ENCODE measurements at regions not wholly inside any gene's neighbourhood (a gene's known extent, or its start where the extent isn't known, plus 50 kb on each side); places are given as distances from the start of the nearest gene placed in this dataset.

- no peak overlapping the region for H3K27ac ChIP-seq
- ATAC-seq (no peak), DNase-seq (no peak)
- intact Hi-C loops (cut with DNase I): no loop called here
- TF ChIP-seq CTCF (IDR thresholded peaks at IDR 0.05): no peak
- no peaks in the 10 kb centered on the region for H3K4me1 ChIP-seq
- H3K4me3 ChIP-seq: no peak overlapping the region
- 90 to 95% (median 93%) methylated on average over 12 of the region's 12 CpGs for WGBS, 3 donors
- H3K9me3 ChIP-seq: no peaks in the 10 kb centered on the region
- no peaks in the 10 kb centered on the region for H3K27me3 ChIP-seq (ENCODE audit: insufficient read depth in 3 of 3, low read length in 2 of 3)
- H3K36me3 ChIP-seq (ENCODE audit: insufficient read depth in 1 of 2, low read depth in 1 of 2): no peaks in the 10 kb centered on the region
Measured at GRCh38 chr4:100067255-100067654, 117.2 kb upstream of the H2AZ1 start.

- no peak overlapping the region for H3K27ac ChIP-seq
- H3K4me1 ChIP-seq: no peaks in the 10 kb centered on the region
- 20 to 36% (median 27%) methylated on average over 2 of the region's 2 CpGs for WGBS, 3 donors
- intact Hi-C loops (cut with DNase I): no loop called here
- ATAC-seq (no peak), DNase-seq (no peak)
- no peak for TF ChIP-seq CTCF (IDR thresholded peaks at IDR 0.05)
- H3K4me3 ChIP-seq: no peak overlapping the region
- H3K27me3 ChIP-seq (ENCODE audit: insufficient read depth in 3 of 3, low read length in 2 of 3): no peaks in the 10 kb centered on the region
- H3K9me3 ChIP-seq: no peaks in the 10 kb centered on the region
- H3K36me3 ChIP-seq (ENCODE audit: insufficient read depth in 1 of 2, low read depth in 1 of 2): no peaks in the 10 kb centered on the region
Measured at GRCh38 chr4:100063355-100063754, 113.3 kb upstream of the H2AZ1 start.

- Histone ChIP-seq H3K27me3 (ENCODE audit: insufficient read depth in 3 of 3, low read length in 2 of 3) (no peaks in the 10 kb centered on the region), H3K9me3 (no peaks in the 10 kb centered on the region), H3K27ac (no peak overlapping the region), H3K4me1 (no peaks in the 10 kb centered on the region), H3K36me3 (ENCODE audit: insufficient read depth in 1 of 2, low read depth in 1 of 2) (no peaks in the 10 kb centered on the region), H3K4me3 (no peak overlapping the region)
- DNase-seq (no peak), ATAC-seq (no peak)
- intact Hi-C loops (cut with DNase I): no loop called here
- TF ChIP-seq CTCF (IDR thresholded peaks at IDR 0.05): no peak
Measured at GRCh38 chr4:100062921-100063320, 112.8 kb upstream of the H2AZ1 start.

- 51 to 62% (median 61%) methylated on average over 2 of the region's 2 CpGs for WGBS, 3 donors
- no peak for ATAC-seq
- TF ChIP-seq CTCF (IDR thresholded peaks at IDR 0.05): no peak
Measured at GRCh38 chr4:100061835-100062234, 111.8 kb upstream of the H2AZ1 start.

GRCh38 chr4:100060765-100061416, 110.8 kb upstream of the H2AZ1 start:
- WGBS, 3 donors: 87 to 93% (median 87%) methylated on average over 5 of the region's 5 CpGs
- no peak overlapping the region for H3K4me3 ChIP-seq
- H3K27me3 ChIP-seq (ENCODE audit: insufficient read depth in 3 of 3, low read length in 2 of 3): no peaks in the 10 kb centered on the region
- ATAC-seq: no peak
- no peak for DNase-seq
- no peaks in the 10 kb centered on the region for H3K4me1 ChIP-seq
- no peaks in the 10 kb centered on the region for H3K36me3 ChIP-seq (ENCODE audit: insufficient read depth in 1 of 2, low read depth in 1 of 2)
- intact Hi-C loops (cut with DNase I): no loop called here
- no peak overlapping the region for H3K27ac ChIP-seq
- no peak for TF ChIP-seq CTCF (IDR thresholded peaks at IDR 0.05)
- H3K9me3 ChIP-seq: no peaks in the 10 kb centered on the region

More at GRCh38 chr4:100061835-100062234, 111.8 kb upstream of the H2AZ1 start:
- DNase-seq: no peak
- Histone ChIP-seq H3K36me3 (ENCODE audit: insufficient read depth in 1 of 2, low read depth in 1 of 2) (no peaks in the 10 kb centered on the region), H3K27ac (no peak overlapping the region), H3K9me3 (no peaks in the 10 kb centered on the region), H3K27me3 (ENCODE audit: insufficient read depth in 3 of 3, low read length in 2 of 3) (no peaks in the 10 kb centered on the region), H3K4me1 (no peaks in the 10 kb centered on the region), H3K4me3 (no peak overlapping the region)
- intact Hi-C loops (cut with DNase I): no loop called here

Data from psoas muscle (tissue), 7 donors.